Glutamatergic neuron (in vitro differentiated cells): ENCODE measurements at regions not wholly inside any gene's neighbourhood (a gene's known extent, or its start where the extent isn't known, plus 50 kb on each side); places are given as distances from the start of the nearest gene placed in this dataset.

Source experiments
- DNase-seq: peaks from one replicate; pipeline ENCODE4 v3.0.0; 2022
- H3K27ac Mint-ChIP-seq: one replicate; pipeline ENCODE4 v1.8.0; 2020; ENCODE audit warnings: mild to moderate bottlenecking, mixed read lengths, inconsistent platforms; ENCODE audit not compliant: unreplicated experiment
- H3K27me3 Mint-ChIP-seq: one replicate; pipeline ENCODE4 v1.8.0; 2020; ENCODE audit warnings: mild to moderate bottlenecking, moderate library complexity, mixed read lengths, inconsistent platforms; ENCODE audit not compliant: unreplicated experiment
- H3K36me3 Mint-ChIP-seq: one replicate; pipeline ENCODE4 v1.8.0; 2020; ENCODE audit warnings: mild to moderate bottlenecking, mixed read lengths, inconsistent platforms; ENCODE audit not compliant: unreplicated experiment
- H3K4me1 Mint-ChIP-seq: one replicate; pipeline ENCODE4 v1.8.0; 2020; ENCODE audit warnings: mild to moderate bottlenecking, low read depth, mixed read lengths, inconsistent platforms; ENCODE audit not compliant: unreplicated experiment
- H3K4me3 Mint-ChIP-seq: one replicate; pipeline ENCODE4 v1.8.0; 2020; ENCODE audit warnings: mild to moderate bottlenecking, mixed read lengths, inconsistent platforms; ENCODE audit not compliant: unreplicated experiment
- H3K9me3 Mint-ChIP-seq: one replicate; pipeline ENCODE4 v1.8.0; 2020; ENCODE audit warnings: mild to moderate bottlenecking, moderate library complexity, mixed read lengths, inconsistent platforms; ENCODE audit not compliant: unreplicated experiment
- TF ChIP-seq, protein P1 (sequence below): fragments of 200-600 bp; sonication (generic); IDR thresholded peaks from one replicate; pipeline ENCODE4 v1.5.0; 2021; ENCODE audit not compliant: partially characterized antibody, unreplicated experiment

DNA sequence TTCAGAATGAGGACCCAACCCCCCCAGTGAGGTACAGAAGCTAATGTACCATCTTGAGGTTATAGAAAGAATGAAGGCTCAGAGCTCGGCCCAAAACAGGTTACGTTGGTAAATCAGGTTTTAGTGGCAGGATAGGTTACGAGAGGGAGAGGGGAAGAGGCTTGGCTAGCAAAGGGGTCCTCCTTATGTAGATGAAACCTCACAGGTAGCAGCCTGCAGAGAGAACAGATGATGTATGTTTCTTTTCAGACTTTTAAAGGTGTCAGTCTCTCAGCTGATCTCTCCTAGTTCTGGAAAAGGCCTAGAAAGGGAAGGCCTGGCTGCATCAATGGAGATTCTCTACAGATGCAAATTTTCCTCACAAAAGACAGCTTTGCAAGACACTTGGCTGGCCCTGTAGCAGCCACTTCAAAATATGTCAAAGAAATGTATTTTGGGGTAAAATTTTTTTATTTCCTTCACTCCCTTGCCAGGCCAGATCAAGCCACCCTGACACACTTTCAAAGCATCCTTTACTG, 71.7 kb upstream of the CPSF6 start:
- DNase-seq: no peak
- no peak overlapping the region for H3K4me3 Mint-ChIP-seq
- no peak overlapping the region for H3K27ac Mint-ChIP-seq

DNA sequence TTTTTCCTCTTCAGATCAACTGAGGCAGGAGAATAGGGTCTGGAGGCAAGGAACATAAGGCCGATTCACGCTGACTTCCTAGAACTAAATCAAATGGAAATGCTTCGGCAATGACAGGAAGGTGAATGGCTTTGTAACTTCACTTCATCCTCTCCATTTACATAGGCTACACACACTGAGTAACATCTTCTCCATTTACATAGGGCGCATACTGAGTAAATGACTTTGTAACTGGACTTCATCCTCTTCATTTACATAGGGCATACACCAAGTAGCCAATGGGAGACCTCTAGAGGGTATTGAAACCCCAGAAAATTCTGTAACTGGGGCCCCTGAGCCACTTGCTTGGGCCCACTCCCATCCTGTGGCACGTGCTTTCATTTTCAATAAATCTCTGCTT, 71.0 kb upstream of the CPSF6 start:
- no peak overlapping the region for H3K27ac Mint-ChIP-seq
- DNase-seq: no peak
- H3K9me3 Mint-ChIP-seq: peaks cover 2% of the 10 kb centered on the region
- H3K4me3 Mint-ChIP-seq: no peak overlapping the region
- H3K27me3 Mint-ChIP-seq: peaks cover 2% of the 10 kb centered on the region
- TF ChIP-seq, protein P1, sequence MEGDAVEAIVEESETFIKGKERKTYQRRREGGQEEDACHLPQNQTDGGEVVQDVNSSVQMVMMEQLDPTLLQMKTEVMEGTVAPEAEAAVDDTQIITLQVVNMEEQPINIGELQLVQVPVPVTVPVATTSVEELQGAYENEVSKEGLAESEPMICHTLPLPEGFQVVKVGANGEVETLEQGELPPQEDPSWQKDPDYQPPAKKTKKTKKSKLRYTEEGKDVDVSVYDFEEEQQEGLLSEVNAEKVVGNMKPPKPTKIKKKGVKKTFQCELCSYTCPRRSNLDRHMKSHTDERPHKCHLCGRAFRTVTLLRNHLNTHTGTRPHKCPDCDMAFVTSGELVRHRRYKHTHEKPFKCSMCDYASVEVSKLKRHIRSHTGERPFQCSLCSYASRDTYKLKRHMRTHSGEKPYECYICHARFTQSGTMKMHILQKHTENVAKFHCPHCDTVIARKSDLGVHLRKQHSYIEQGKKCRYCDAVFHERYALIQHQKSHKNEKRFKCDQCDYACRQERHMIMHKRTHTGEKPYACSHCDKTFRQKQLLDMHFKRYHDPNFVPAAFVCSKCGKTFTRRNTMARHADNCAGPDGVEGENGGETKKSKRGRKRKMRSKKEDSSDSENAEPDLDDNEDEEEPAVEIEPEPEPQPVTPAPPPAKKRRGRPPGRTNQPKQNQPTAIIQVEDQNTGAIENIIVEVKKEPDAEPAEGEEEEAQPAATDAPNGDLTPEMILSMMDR: no peak
- peaks cover 4% of the 10 kb centered on the region for H3K4me1 Mint-ChIP-seq
- H3K36me3 Mint-ChIP-seq: no peaks in the 10 kb centered on the region

More for the DNA sequence above, 71.7 kb upstream of the CPSF6 start:
- H3K9me3 Mint-ChIP-seq: no peaks in the 10 kb centered on the region
- peaks cover 2% of the 10 kb centered on the region for H3K27me3 Mint-ChIP-seq
- TF ChIP-seq, protein P1: no peak
- no peaks in the 10 kb centered on the region for H3K36me3 Mint-ChIP-seq
- H3K4me1 Mint-ChIP-seq: peaks cover 1% of the 10 kb centered on the region

DNA sequence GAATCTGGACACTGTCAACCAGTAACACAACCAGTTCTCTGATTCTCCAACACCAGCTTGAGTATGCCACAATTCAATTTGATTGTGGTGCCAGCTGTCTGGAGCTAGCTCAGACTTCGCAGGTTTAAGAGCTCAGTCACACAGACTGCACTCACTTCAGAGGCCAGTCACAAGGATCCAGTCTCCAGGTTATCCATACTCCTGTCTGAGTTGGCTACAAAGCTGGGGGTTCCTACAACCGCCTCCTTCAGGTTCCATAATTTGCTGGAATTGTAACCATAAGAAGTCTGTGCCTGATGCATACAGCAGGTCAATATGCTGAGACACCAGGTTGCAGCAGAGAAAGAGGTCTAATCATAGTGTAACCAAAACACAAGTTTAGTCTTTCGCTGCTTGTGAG, 70.5 kb upstream of the CPSF6 start:
- TF ChIP-seq, protein P1: no peak
- DNase-seq: no peak
- Mint-ChIP-seq H3K9me3 (peaks cover 4% of the 10 kb centered on the region), H3K36me3 (no peaks in the 10 kb centered on the region), H3K4me3 (no peak overlapping the region), H3K4me1 (peaks cover 7% of the 10 kb centered on the region), H3K27me3 (peaks cover 2% of the 10 kb centered on the region), H3K27ac (no peak overlapping the region)

DNA sequence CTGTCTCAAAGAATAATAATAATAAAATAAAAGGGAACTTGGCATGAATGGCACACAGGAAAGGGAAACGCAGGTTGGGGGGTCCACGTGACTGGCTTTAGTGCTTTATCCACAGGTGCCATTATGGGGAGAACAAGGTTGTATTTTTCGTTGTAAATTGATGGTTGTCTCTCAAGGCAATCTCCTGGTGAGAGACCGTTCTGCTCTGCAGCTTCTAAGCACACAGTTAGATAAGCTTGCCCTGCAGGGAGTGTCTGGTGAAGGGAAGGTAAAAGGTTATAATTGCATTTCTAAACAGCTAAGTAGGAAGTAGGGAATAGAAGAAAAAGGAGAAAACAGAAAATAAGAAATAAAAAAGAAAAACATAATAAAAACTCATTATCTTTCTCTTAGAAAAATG, 69.1 kb upstream of the CPSF6 start:
- Mint-ChIP-seq H3K4me3 (no peak overlapping the region), H3K4me1 (peaks cover 9% of the 10 kb centered on the region), H3K27ac (no peak overlapping the region)

DNA sequence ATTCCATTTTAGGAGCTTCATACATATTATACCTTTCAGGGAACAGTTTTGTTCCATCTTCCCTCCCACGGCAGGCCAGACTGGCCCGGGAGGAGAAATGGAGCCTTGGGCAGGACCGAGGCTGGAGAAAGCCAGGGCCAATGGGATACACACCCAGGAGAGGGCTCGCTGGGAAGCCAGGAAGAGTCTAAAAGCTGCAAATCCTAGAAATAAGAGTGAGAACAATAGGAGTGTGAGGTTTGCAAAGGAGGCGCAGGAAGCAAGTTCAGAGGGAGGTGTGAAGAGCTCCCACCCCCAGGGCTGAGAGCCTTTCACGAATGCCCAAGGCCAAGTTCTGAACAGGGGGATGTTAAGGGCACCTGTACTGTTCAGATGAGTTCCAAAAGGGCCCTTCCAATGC, 67.5 kb upstream of the CPSF6 start:
- H3K4me3 Mint-ChIP-seq: no peak overlapping the region
- TF ChIP-seq, protein P1: no peak
- no peak for DNase-seq
- H3K4me1 Mint-ChIP-seq: peaks cover 9% of the 10 kb centered on the region
- peaks cover 2% of the 10 kb centered on the region for H3K27me3 Mint-ChIP-seq
- H3K27ac Mint-ChIP-seq: no peak overlapping the region
- H3K9me3 Mint-ChIP-seq: peaks cover 5% of the 10 kb centered on the region
- H3K36me3 Mint-ChIP-seq: no peaks in the 10 kb centered on the region

More for the DNA sequence above, 69.1 kb upstream of the CPSF6 start:
- peaks cover 2% of the 10 kb centered on the region for H3K27me3 Mint-ChIP-seq
- H3K9me3 Mint-ChIP-seq: peaks cover 5% of the 10 kb centered on the region
- TF ChIP-seq, protein P1: no peak
- no peaks in the 10 kb centered on the region for H3K36me3 Mint-ChIP-seq
- no peak for DNase-seq
